AG10803 (cell line): ENCODE measurements at regions not wholly inside any gene's neighbourhood (a gene's known extent, or its start where the extent isn't known, plus 50 kb on each side); places are given as distances from the start of the nearest gene placed in this dataset.

Experiments used
- DNase-seq: peaks from one replicate; pipeline ENCODE4 v3.0.0; 2010; ENCODE audit warnings: low read depth
- H3K4me3 ChIP-seq: 2 replicates; pipeline ENCODE4 v1.5.1; 2011; ENCODE audit warnings: mild to moderate bottlenecking, low read length, control low read depth
- CTCF ChIP-seq: conservative IDR thresholded peaks from 2 replicates; pipeline ENCODE4 v1.5.1; 2011; ENCODE audit warnings: mild to moderate bottlenecking, low read length, control low read depth, inconsistent platforms

- no peak for TF ChIP-seq CTCF
Measured at GRCh38 chr1:84754386-84754703, 64.1 kb upstream of the SSX2IP start.

GRCh38 chr1:84753516-84754385 lies 63.5 kb upstream of the SSX2IP start:
- peak; percentile 64 for DNase-seq
- peak; percentile 99 for TF ChIP-seq CTCF
- H3K4me3 ChIP-seq, result no peak overlapping the region

More at GRCh38 chr1:84754386-84754703, 64.1 kb upstream of the SSX2IP start:
- DNase-seq, result no peak
- no peak overlapping the region for H3K4me3 ChIP-seq

DNA sequence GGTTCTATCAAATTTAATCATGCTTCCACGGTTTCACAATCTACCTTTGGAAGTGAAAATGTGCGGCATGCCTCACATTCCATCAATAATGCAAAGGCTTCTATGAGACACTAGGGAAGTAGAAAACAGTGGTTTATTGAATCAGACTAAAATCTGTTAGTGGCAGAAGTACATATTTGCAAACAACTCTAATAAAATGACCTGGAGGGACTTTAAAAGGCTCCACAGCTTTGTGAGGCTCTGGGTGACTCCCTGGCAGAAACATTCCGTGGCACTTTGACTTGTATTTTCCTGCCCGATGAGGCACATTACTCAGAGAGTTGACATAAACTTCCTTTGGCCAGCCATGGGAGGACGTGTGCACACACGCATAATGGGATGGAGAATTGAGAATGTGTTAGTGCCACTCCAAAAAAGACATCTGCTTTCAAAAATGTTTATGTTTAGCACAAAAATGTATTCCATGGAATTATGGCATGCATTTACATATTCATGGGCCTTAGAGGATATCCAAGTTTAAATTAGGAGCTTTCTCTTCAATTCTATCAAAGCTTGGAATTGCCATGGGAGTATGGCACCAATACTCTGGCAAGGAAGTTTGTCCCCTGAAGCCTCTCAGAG lies 60.0 kb upstream of the SSX2IP start:
- no peak for TF ChIP-seq CTCF
- DNase-seq, result no peak
- no peak overlapping the region for H3K4me3 ChIP-seq

- no peak for TF ChIP-seq CTCF
- DNase-seq, result no peak
- H3K4me3 ChIP-seq, result no peak overlapping the region
Measured at GRCh38 chr1:84749427-84749826, 59.2 kb upstream of the SSX2IP start.

DNA sequence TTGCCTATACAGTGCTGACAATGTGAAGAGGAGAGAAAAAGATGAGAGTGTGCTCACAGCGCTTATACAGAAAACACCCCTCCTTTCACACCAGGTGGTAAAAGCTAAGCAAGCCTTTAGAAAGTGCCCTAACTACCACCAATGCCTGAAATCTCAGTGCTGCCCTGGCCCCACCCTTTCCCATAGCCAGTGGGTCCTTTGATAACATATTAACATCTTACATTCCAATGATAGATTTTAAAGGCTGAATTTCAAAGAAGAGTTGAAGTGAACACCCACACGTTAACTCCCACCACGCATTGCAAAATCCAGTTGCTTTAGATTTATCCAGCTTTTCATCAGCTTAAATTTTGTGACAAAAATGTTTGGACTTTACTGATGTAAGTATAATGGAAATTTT lies 58.1 kb upstream of the SSX2IP start:
- H3K4me3 ChIP-seq, result no peak overlapping the region
- no peak for TF ChIP-seq CTCF
- no peak for DNase-seq

GRCh38 chr1:84745857-84746256 lies 55.6 kb upstream of the SSX2IP start:
- DNase-seq, result no peak
- H3K4me3 ChIP-seq, result no peak overlapping the region
- TF ChIP-seq CTCF, result no peak

DNA sequence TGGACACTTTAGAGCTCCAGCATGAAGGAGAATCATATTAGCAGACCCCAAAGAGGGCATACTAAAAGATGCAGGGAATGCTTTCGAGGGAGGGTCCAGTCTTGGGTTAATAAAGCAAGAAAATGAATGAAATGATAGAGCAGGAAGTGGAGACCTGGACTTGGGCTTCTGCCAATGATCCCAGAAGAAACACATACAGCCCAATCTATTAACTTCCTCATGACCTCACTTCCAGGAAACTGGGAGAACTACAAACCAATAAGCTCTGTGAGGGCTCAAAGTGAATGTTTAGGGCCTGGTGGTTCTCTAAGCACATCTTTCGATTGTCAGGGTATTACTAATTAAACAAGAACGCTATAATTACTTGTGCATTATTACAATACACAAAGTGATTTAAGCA lies 53.6 kb upstream of the SSX2IP start:
- no peak for TF ChIP-seq CTCF
- no peak for DNase-seq
- H3K4me3 ChIP-seq, result no peak overlapping the region
